ENCODE measurements at regions not wholly inside any gene's neighbourhood (a gene's known extent, or its start where the extent isn't known, plus 50 kb on each side); places are given as distances from the start of the nearest gene placed in this dataset.

DNA sequence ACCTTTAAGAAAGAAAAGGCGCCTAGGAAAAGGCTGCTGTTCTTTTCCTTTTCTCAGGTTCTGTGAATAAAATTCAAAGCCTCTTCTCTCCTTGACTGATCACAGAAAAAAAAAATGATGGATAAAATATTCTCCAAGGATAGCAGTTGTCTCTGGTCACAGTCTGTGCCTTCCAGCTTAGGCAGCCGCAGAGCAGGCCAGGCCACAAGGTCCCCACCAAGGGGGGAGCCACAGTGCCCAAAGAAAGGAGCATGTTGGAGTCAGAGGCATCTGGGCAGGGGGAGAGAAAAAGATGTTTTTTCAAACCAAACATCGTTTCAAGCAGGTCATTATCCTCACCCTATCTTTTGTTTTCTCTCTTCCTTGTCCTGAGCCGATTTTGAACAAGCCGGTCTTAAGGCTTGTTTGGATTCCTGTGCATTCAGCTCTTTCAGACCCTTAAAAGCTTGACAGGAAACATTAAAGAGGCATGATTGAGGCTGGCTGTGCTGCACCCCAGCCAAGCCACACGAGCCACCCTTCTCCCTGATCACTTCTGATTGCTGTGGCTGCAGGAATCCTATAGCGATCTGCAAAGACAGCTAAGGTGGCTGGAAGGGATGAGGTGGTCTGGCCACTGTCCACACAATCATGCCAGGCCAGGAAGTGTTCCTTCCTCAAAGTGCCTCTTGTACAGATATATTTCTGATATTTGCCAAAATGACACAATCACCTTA, 284.6 kb upstream of the TLE4 start:
- 53 to 65% methylated on average over 7 of the region's 7 CpGs for WGBS, 2 donors
- no peak for DNase-seq (ENCODE audit: low spot score in 2 of 2)
- no peak for TF ChIP-seq POLR2A (IDR thresholded peaks at IDR 0.05)
- TF ChIP-seq, protein P1, sequence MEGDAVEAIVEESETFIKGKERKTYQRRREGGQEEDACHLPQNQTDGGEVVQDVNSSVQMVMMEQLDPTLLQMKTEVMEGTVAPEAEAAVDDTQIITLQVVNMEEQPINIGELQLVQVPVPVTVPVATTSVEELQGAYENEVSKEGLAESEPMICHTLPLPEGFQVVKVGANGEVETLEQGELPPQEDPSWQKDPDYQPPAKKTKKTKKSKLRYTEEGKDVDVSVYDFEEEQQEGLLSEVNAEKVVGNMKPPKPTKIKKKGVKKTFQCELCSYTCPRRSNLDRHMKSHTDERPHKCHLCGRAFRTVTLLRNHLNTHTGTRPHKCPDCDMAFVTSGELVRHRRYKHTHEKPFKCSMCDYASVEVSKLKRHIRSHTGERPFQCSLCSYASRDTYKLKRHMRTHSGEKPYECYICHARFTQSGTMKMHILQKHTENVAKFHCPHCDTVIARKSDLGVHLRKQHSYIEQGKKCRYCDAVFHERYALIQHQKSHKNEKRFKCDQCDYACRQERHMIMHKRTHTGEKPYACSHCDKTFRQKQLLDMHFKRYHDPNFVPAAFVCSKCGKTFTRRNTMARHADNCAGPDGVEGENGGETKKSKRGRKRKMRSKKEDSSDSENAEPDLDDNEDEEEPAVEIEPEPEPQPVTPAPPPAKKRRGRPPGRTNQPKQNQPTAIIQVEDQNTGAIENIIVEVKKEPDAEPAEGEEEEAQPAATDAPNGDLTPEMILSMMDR (IDR thresholded peaks at IDR 0.05), result no peak
- H3K4me3 ChIP-seq (ENCODE audit: low read depth, poor library complexity, severe bottlenecking), result no peak overlapping the region
- intact Hi-C loops (cut with DNase I; ENCODE audit: low total_unique reads), result no loop called here

DNA sequence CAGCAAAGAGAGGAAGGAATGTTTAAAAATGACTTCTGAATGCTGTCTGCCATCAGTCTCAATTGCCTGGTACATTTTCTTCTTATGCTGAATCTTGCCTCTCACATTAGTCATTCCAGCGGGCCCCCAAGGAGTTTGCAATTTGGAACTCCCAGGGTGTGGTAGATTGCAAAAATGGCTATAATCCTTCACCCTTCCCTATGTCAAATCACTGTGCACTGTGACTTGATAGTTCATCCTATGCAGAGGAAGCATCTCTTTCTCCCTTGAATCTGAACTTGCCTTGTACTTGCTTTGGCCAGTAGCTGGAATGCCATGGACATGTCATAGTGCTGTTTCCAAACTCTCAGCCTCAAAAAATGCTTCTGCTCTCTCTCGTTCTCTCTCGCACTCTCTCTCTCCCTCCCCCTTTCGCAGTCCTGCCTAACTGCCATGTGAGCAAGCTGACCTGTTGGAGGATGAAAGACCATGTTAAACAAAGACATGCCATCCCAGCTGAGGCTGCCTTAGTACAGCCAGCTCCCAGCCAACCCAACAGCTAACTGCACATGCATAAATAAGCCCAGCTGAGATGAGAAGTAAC, 284.0 kb upstream of the TLE4 start:
- no peak for DNase-seq (ENCODE audit: low spot score in 2 of 2)
- intact Hi-C loops (cut with DNase I; ENCODE audit: low total_unique reads), result no loop called here
- H3K4me3 ChIP-seq (ENCODE audit: low read depth, poor library complexity, severe bottlenecking), result no peak overlapping the region
- WGBS, 2 donors, result 71 to 73% methylated on average over 4 of the region's 4 CpGs
- TF ChIP-seq, protein P1 (IDR thresholded peaks at IDR 0.05), result no peak
- no peak for TF ChIP-seq POLR2A (IDR thresholded peaks at IDR 0.05)

DNA sequence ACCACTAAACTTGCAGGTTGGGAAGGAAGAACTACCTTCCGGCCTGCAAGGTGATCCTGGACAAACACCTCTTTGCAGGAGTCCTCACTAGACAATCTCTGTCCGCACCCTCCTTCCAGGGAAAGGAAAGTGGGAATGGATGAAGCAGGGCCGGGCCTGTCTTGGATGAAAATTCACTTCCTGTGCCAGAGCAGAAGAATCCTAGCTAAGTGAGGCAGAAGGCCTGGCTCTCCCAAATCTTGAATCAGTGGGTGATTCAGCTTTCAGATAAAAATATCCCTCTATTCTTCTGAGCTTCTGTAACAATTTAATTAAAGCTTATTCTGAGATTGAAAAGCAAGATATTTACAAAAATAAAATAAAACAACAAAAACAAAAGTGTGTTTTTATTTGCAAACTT, 281.9 kb upstream of the TLE4 start:
- TF ChIP-seq, protein P1 (IDR thresholded peaks at IDR 0.05), result no peak
- TF ChIP-seq POLR2A (IDR thresholded peaks at IDR 0.05), result no peak
- intact Hi-C loops (cut with DNase I; ENCODE audit: low total_unique reads), result no loop called here
- H3K4me3 ChIP-seq (ENCODE audit: low read depth, poor library complexity, severe bottlenecking), result no peak overlapping the region
- no peak for DNase-seq (ENCODE audit: low spot score in 2 of 2)
- 48 to 62% methylated on average over 3 of the region's 3 CpGs for WGBS, 2 donors

DNA sequence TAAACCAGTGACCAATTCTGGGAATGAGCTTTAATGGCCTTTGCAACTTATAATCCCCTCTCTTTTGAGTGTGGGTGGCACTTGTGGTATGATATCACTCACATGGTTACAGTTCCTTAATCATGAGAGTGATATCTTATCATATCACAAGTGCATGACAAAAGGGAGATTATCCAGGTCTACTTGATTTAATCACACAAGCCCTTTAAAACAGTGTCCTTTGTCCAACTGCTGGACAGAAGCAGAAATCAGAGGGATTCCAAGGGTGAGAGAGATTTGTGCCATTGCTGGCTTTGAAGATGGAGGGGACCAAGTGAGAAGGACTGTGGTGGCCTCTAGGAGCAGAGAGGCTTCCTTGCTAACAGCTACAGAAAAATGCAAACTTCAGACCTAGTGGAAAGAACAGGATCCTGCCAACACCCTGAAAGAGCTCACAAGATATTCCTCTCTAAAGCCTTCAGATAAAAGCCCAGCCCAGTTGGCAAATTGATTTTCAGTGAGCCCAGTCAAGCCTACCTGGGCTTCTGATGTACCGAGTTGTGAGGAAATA, 279.0 kb upstream of the TLE4 start:
- 96% methylated on average over 1 of the region's 1 CpG; no CpG with 5 or more reads in 1 of the 2 donors for WGBS, 2 donors
- intact Hi-C loops (cut with DNase I; ENCODE audit: low total_unique reads), result no loop called here
- DNase-seq (ENCODE audit: low spot score in 2 of 2), result no peak
- no peak for TF ChIP-seq POLR2A (IDR thresholded peaks at IDR 0.05)
- TF ChIP-seq, protein P1 (IDR thresholded peaks at IDR 0.05), result no peak
- no peak overlapping the region for H3K4me3 ChIP-seq (ENCODE audit: low read depth, poor library complexity, severe bottlenecking)

DNA sequence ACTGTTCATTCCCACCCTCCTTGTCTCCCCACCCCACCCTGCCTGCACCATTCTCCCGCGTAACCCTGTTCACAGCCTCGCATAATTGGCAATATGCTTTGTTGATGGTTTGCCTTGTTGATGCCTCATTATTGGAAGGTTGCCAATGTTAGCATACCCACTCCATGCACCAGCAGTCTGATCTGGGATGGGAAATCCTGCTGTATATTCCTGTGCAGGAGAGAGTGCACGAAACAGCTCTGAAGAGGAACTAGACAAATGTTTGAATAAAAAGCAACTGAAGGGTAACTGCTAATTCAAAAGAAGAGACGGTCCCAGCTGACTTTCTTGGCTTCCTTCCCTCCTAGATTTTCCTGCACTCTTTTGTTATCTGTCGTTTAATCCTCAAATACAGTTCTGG, 271.7 kb upstream of the TLE4 start:
- no peak for TF ChIP-seq POLR2A (IDR thresholded peaks at IDR 0.05)
- TF ChIP-seq, protein P1 (IDR thresholded peaks at IDR 0.05), result no peak
- 35 to 44% methylated on average over 6 of the region's 6 CpGs for WGBS, 2 donors
- no peak overlapping the region for H3K4me3 ChIP-seq (ENCODE audit: low read depth, poor library complexity, severe bottlenecking)
- intact Hi-C loops (cut with DNase I; ENCODE audit: low total_unique reads), result no loop called here
- no peak for DNase-seq (ENCODE audit: low spot score in 2 of 2)
